ENCODE measurements at regions not wholly inside any gene's neighbourhood (a gene's known extent, or its start where the extent isn't known, plus 50 kb on each side); places are given as distances from the start of the nearest gene placed in this dataset.

DNA sequence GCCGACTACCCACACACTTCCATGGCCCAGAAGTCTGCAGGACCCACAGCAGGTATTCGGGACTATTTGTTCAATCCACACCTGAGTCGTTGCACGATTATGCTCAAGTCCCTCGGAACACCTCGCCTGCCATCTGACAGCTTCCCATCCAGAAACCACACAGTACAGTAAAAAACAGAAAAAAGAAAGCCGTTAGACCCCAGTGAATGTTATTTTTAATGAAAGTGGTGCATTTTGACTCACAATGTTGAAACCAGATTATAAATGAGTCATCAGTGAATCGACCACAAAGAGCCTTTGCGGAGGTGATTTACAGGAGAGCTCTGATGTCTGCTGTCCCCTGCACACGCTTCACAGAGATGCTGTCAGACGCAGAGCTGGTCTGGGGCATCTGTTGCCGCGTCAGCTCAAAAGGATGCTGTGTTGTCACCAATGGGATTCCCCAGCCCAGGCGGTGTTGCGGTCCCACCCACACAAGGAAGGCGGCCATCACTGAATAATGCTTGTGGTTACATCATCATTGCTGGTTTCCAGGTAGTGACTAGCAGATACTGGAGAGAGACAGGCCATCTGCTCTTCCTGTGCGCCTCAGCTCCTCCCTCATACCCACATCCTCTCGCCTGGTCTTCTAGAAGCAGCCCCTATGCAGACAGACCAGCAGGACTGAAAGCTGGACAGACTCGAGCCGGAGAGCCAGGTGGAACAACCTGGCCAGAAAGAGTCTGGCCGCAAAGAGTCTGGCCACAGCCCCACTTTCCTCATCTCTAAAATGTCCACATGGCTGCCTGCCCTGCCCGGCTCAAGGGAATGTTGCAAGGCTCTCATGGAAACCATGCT is 116.8 kb downstream of the TOMM20 start:
- Histone ChIP-seq H3K36me3 (ENCODE audit: control insufficient read depth, insufficient read depth, low read length) (no peaks in the 10 kb centered on the region), H3K4me3 (replicated peaks; ENCODE audit: low read depth, low read length) (no peak overlapping the region), H3K27me3 (replicated peaks; ENCODE audit: control insufficient read depth, insufficient read depth, low read length) (no peaks in the 10 kb centered on the region)
- DNase-seq (ENCODE audit: extremely low read depth, insufficient read length), result peak; percentile 95
- TF ChIP-seq, protein P1, sequence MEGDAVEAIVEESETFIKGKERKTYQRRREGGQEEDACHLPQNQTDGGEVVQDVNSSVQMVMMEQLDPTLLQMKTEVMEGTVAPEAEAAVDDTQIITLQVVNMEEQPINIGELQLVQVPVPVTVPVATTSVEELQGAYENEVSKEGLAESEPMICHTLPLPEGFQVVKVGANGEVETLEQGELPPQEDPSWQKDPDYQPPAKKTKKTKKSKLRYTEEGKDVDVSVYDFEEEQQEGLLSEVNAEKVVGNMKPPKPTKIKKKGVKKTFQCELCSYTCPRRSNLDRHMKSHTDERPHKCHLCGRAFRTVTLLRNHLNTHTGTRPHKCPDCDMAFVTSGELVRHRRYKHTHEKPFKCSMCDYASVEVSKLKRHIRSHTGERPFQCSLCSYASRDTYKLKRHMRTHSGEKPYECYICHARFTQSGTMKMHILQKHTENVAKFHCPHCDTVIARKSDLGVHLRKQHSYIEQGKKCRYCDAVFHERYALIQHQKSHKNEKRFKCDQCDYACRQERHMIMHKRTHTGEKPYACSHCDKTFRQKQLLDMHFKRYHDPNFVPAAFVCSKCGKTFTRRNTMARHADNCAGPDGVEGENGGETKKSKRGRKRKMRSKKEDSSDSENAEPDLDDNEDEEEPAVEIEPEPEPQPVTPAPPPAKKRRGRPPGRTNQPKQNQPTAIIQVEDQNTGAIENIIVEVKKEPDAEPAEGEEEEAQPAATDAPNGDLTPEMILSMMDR (IDR thresholded peaks at IDR 0.05; ENCODE audit: insufficient read depth, low read length, poor library complexity, severe bottlenecking), result no peak

DNA sequence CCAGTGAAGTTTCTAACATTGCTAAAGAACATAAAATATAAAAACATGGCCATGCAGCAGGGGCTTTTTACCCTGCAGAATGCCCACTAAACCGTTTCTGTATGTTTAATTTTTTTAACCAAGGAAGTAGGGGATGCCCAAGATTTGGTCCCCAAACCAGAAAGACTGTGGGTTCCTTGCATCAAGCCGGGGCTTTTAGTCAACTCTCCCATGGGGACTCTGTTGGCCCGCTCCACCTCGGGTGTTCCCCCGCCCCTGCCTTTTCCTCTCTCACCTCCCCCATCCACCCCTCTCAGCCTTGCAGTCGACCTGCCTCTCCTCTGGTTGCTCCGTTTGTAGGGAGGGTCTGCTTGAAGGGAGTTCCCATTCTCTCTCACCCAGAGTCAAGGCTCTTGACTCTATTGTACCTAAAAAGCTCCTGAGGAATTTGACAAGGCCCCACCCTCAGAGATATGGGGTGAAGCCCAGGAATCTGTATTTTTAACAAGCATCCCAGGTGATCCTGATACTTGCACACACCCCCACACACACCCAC is 117.5 kb downstream of the TOMM20 start:
- H3K27me3 ChIP-seq (replicated peaks; ENCODE audit: control insufficient read depth, insufficient read depth, low read length), result no peaks in the 10 kb centered on the region
- H3K4me3 ChIP-seq (replicated peaks; ENCODE audit: low read depth, low read length), result no peak overlapping the region
- H3K36me3 ChIP-seq (ENCODE audit: control insufficient read depth, insufficient read depth, low read length), result no peaks in the 10 kb centered on the region
- peak; percentile 87 for DNase-seq (ENCODE audit: extremely low read depth, insufficient read length)
- TF ChIP-seq, protein P1 (IDR thresholded peaks at IDR 0.05; ENCODE audit: insufficient read depth, low read length, poor library complexity, severe bottlenecking), result no peak

DNA sequence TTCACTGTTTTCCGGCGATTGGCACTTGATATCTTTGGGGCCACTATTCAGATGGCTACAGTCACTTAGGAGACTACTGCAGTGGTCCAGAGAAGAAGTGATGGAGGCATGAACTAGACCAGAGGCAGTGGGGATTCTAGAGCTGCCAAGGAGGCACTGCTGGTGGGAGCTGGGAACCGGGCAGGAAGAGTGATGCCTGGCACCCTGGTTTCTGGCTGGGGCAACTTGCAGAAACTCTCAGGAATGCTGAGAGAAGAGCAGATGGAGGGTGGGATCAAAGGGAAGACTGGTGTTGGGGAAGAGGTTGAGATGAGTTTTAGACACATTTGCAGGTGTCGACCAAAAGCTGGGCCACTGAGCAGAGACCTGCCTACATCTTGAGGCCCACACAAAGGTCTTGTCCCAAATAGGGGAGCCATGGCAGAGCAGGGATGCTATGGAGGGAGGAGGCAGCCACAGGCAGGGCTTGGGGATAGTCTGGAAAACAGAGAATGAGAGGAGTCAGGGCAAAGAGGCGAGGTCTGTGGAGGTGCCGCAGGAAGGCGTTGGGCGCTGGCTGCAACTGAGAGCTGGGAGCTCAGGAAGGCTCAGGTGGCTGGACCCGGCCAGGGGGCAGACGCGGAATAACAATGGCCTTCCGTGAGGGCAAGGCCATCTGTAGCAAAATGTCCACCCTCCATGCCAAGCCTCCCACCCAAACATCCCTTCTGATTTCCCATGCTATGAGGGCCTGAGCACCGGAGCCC is 118.9 kb downstream of the TOMM20 start:
- peak; percentile 57 for DNase-seq (ENCODE audit: extremely low read depth, insufficient read length)
- TF ChIP-seq, protein P1 (IDR thresholded peaks at IDR 0.05; ENCODE audit: insufficient read depth, low read length, poor library complexity, severe bottlenecking), result no peak
- Histone ChIP-seq H3K36me3 (ENCODE audit: control insufficient read depth, insufficient read depth, low read length) (no peaks in the 10 kb centered on the region), H3K4me3 (replicated peaks; ENCODE audit: low read depth, low read length) (no peak overlapping the region), H3K27me3 (replicated peaks; ENCODE audit: control insufficient read depth, insufficient read depth, low read length) (no peaks in the 10 kb centered on the region)

DNA sequence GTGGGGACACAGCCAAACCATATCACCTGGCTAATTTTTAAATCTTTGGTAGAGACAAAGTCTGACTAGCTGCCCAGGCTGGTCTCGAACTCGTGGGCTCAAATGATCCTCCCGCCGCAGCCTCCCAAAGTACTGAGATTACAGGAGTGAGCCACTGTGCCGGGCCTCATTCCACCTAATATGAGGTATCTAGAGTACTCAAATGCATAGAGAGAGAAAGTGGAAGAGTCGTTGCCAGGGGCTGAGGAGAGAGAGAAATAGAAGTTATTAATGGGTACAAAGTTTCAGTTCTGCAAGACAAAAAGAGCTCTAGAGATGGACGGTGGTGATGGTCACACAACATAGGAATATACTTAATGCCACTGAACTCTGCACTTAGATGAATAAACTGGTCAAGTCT is 119.6 kb downstream of the TOMM20 start:
- no peak overlapping the region for H3K4me3 ChIP-seq (replicated peaks; ENCODE audit: low read depth, low read length)
- H3K36me3 ChIP-seq (ENCODE audit: control insufficient read depth, insufficient read depth, low read length), result no peaks in the 10 kb centered on the region
- TF ChIP-seq, protein P1 (IDR thresholded peaks at IDR 0.05; ENCODE audit: insufficient read depth, low read length, poor library complexity, severe bottlenecking), result no peak
- DNase-seq (ENCODE audit: extremely low read depth, insufficient read length), result peak; percentile 60
- no peaks in the 10 kb centered on the region for H3K27me3 ChIP-seq (replicated peaks; ENCODE audit: control insufficient read depth, insufficient read depth, low read length)

DNA sequence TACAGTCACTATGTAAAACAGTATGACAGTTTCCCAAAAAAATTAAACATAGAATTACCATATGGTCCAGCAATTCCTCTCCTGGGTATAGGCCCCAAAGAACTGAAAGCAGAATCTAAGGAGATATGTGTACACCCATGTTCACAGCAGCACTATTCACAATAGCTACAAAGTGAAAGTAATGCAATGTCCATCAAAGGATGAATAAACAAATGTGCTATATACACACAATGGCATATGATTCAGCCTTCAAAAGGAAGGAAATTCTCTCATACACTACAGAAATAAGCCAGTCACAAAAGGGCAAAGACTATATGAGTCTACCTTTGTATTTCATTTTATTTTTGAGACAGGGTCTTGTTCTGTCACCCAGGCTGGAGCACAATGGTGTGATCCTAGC is 120.4 kb downstream of the TOMM20 start:
- Histone ChIP-seq H3K36me3 (ENCODE audit: control insufficient read depth, insufficient read depth, low read length) (no peaks in the 10 kb centered on the region), H3K4me3 (replicated peaks; ENCODE audit: low read depth, low read length) (no peak overlapping the region), H3K27me3 (replicated peaks; ENCODE audit: control insufficient read depth, insufficient read depth, low read length) (no peaks in the 10 kb centered on the region)
- TF ChIP-seq, protein P1 (IDR thresholded peaks at IDR 0.05; ENCODE audit: insufficient read depth, low read length, poor library complexity, severe bottlenecking), result no peak
- no peak for DNase-seq (ENCODE audit: extremely low read depth, insufficient read length)

Data from GM06990 (cell line).